Cardiac fibroblast (primary cell): ENCODE measurements at regions not wholly inside any gene's neighbourhood (a gene's known extent, or its start where the extent isn't known, plus 50 kb on each side); places are given as distances from the start of the nearest gene placed in this dataset.

Experiments
- DNase-seq, 2 donors: peaks; one replicate each; pipeline versions ENCODE4 v3.0.0 to v3.0.0-alpha.2; 2010; ENCODE audit warnings: low read depth in 2 of 2
- H3K4me3 ChIP-seq, 2 donors: replicated peaks in 1 of 2; 1 replicate in 1 of 2; 2 replicates in 1 of 2; pipeline ENCODE4 v1.5.1; 2011; ENCODE audit warnings: low read depth in 2 of 2, low read length in 2 of 2, mild to moderate bottlenecking in 2 of 2, moderate library complexity in 1 of 2
- CTCF ChIP-seq: IDR thresholded peaks from one replicate; pipeline ENCODE4 v1.5.1; 2011; ENCODE audit warnings: low read depth, mild to moderate bottlenecking, low read length, inconsistent platforms

- peak; percentile 14 to 36 for DNase-seq
- no peak for TF ChIP-seq CTCF
- no peak overlapping the region for H3K4me3 ChIP-seq
Observed at GRCh38 chr13:37995092-37995491, 125.5 kb upstream of the TRPC4 start.

- H3K4me3 ChIP-seq, result no peak overlapping the region
- no peak for DNase-seq
- TF ChIP-seq CTCF, result no peak
Observed at GRCh38 chr13:37986811-37987210, 117.2 kb upstream of the TRPC4 start.

GRCh38 chr13:37985281-37985680, 115.7 kb upstream of the TRPC4 start:
- H3K4me3 ChIP-seq, result no peak overlapping the region
- TF ChIP-seq CTCF, result no peak
- DNase-seq, result no peak

- H3K4me3 ChIP-seq, result no peak overlapping the region
- DNase-seq, result no peak
- no peak for TF ChIP-seq CTCF
Observed at GRCh38 chr13:37984357-37984756, 114.8 kb upstream of the TRPC4 start.

DNA sequence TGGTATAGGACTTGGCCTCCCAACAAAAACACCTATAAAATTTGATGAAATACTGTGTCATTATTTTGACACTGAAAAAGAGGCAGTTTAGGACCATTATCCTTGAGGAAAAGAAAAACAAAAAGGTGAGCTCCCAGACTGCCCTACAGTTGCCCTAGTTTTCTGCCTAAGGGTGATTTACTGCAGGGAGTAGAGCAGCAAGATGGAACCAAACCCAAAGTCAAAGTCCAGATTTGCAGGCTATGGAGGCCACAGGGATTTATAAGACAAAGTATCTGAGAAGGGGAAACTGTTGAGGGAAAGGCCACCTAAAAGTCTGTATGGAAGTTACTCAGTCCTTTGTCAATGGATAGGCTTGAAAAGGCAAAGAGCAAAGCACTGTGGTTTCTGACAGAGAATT, 112.4 kb upstream of the TRPC4 start:
- DNase-seq, result no peak
- no peak overlapping the region for H3K4me3 ChIP-seq
- no peak for TF ChIP-seq CTCF

GRCh38 chr13:37978680-37979079, 109.1 kb upstream of the TRPC4 start:
- TF ChIP-seq CTCF, result no peak
- no peak for DNase-seq
- no peak overlapping the region for H3K4me3 ChIP-seq

DNA sequence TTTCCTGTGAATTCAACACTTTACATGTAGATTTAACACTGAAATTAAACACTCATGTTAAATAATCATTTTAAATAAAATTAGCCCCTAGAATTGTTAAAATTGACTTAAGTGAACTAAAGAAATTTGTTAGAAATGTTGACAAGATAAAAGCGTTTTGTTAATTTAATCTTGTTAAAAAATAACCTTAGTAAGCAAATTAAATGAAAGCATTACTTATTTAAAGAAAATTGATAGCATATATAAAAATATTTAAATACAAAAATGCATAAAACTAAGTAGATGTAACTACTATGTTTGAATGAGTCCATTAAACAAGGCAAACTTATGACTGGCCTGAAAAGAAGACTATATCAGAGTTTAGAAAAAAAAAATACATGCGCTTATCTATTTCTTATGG, 99.0 kb upstream of the TRPC4 start:
- no peak overlapping the region for H3K4me3 ChIP-seq
- DNase-seq, result no peak
- TF ChIP-seq CTCF, result no peak
